Endothelial cell (in vitro differentiated cells): ENCODE measurements at regions not wholly inside any gene's neighbourhood (a gene's known extent, or its start where the extent isn't known, plus 50 kb on each side); places are given as distances from the start of the nearest gene placed in this dataset.

ENCODE experiments used
- DNase-seq: peaks from one replicate; pipeline ENCODE4 v3.0.0; 2021; ENCODE audit warnings: low spot score
- H3K27ac Mint-ChIP-seq: one replicate; pipeline ENCODE4 v1.8.0; 2021; ENCODE audit warnings: mixed read lengths, inconsistent platforms; ENCODE audit not compliant: unreplicated experiment
- H3K27me3 Mint-ChIP-seq: one replicate; pipeline ENCODE4 v1.8.0; 2021; ENCODE audit warnings: mild to moderate bottlenecking, moderate library complexity, mixed read lengths, inconsistent platforms; ENCODE audit not compliant: unreplicated experiment
- H3K36me3 Mint-ChIP-seq: one replicate; pipeline ENCODE4 v1.8.0; 2021; ENCODE audit warnings: mild to moderate bottlenecking, low read depth, mixed read lengths, inconsistent platforms; ENCODE audit not compliant: unreplicated experiment
- H3K4me1 Mint-ChIP-seq: one replicate; pipeline ENCODE4 v1.8.0; 2021; ENCODE audit warnings: mild to moderate bottlenecking, mixed read lengths, inconsistent platforms; ENCODE audit not compliant: unreplicated experiment
- H3K4me3 Mint-ChIP-seq: one replicate; pipeline ENCODE4 v1.8.0; 2021; ENCODE audit warnings: mild to moderate bottlenecking, mixed read lengths, inconsistent platforms; ENCODE audit not compliant: unreplicated experiment
- H3K9me3 Mint-ChIP-seq: one replicate; pipeline ENCODE4 v1.8.0; 2021; ENCODE audit warnings: mixed read lengths, inconsistent platforms; ENCODE audit not compliant: unreplicated experiment
- TF ChIP-seq, protein P1 (sequence below): fragments of 200-600 bp; sonication (generic); IDR thresholded peaks from one replicate; pipeline ENCODE4 v1.5.0; 2021; ENCODE audit warnings: antibody characterized with exemption; ENCODE audit not compliant: unreplicated experiment

DNA sequence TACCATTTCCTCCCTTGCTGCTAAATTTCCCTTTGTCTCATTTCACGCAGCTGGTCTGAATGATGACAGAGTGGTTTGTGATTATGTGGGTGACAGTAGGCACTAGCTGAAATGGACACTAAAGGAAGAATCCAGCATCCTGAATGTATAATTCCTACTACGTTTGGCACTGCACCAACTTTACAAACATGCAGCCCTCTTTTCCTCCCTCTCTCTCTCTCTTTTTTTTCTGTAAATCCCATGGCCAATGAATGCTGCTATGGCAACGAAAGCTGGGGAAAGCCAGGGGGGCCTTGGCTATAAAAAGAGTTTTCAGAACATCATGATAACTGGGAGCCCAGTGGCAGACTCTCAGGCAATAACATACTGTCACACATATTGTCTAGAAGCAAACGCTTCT, 367.2 kb upstream of the AGTR1 start:
- H3K27ac Mint-ChIP-seq = no peak overlapping the region
- peaks cover 2% of the 10 kb centered on the region for H3K27me3 Mint-ChIP-seq

DNA sequence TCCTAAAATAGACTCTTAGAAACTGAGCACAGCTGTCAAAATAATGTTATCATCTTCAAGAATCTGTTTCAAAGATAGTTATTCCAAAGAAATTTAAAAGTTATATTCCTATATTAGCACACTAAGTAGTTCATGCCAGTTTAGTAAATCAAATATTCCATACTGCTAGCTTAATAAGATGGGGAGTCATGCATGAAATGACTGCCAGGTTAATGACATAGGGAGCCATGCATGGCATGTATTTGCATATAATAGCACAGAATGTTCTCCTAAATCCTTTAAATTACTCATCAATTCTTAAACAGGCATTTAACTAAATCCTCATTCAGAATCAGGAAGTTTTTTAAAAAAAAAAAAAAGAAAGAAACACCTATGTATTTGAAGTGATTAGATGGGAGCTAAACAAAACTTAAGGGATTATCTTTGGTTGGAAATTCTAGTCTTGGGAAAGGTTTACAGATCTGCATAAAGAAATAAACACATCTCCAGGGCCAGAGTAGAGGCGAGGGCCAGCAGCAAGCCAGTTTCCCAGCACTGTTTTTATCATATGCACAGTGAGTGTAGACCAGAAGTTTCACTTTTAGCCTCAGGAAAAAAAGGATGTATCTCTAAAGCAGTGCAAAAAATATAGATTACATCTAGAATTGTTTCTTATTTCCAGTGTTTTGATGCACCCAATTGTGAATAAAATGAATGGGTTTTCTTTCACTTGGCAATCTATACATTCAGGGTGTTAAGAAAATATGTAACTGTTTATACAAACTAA, 366.4 kb upstream of the AGTR1 start:
- no peak overlapping the region for H3K27ac Mint-ChIP-seq
- TF ChIP-seq, protein P1, sequence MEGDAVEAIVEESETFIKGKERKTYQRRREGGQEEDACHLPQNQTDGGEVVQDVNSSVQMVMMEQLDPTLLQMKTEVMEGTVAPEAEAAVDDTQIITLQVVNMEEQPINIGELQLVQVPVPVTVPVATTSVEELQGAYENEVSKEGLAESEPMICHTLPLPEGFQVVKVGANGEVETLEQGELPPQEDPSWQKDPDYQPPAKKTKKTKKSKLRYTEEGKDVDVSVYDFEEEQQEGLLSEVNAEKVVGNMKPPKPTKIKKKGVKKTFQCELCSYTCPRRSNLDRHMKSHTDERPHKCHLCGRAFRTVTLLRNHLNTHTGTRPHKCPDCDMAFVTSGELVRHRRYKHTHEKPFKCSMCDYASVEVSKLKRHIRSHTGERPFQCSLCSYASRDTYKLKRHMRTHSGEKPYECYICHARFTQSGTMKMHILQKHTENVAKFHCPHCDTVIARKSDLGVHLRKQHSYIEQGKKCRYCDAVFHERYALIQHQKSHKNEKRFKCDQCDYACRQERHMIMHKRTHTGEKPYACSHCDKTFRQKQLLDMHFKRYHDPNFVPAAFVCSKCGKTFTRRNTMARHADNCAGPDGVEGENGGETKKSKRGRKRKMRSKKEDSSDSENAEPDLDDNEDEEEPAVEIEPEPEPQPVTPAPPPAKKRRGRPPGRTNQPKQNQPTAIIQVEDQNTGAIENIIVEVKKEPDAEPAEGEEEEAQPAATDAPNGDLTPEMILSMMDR = no peak
- H3K9me3 Mint-ChIP-seq = no peaks in the 10 kb centered on the region
- H3K4me3 Mint-ChIP-seq = no peak overlapping the region
- H3K27me3 Mint-ChIP-seq = peaks cover 2% of the 10 kb centered on the region
- H3K36me3 Mint-ChIP-seq = no peaks in the 10 kb centered on the region
- no peak for DNase-seq
- H3K4me1 Mint-ChIP-seq = peaks cover 17% of the 10 kb centered on the region

More for the DNA sequence above, 367.2 kb upstream of the AGTR1 start:
- H3K9me3 Mint-ChIP-seq = no peaks in the 10 kb centered on the region
- TF ChIP-seq, protein P1 = no peak
- peaks cover 17% of the 10 kb centered on the region for H3K4me1 Mint-ChIP-seq
- no peaks in the 10 kb centered on the region for H3K36me3 Mint-ChIP-seq
- H3K4me3 Mint-ChIP-seq = no peak overlapping the region
- DNase-seq = no peak

DNA sequence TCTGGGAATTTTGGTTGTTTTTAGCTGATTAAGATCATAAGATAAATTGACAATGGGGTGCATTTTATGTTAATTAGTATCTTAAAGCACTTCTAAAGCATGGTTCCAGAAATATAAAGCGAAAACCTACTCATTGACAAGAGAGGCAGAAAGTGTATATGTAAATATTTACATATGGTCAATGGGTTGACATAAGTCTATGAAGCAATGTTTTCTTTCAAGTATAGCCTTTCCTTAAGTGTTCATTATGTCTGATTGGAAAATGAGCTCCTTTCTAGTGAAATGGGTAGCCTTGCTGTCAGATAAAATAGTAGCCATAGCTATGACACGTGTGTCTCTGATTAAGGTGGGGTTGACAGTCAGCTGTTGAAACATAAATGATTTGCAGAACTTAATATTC, 365.2 kb upstream of the AGTR1 start:
- H3K9me3 Mint-ChIP-seq = no peaks in the 10 kb centered on the region
- no peak for DNase-seq
- no peaks in the 10 kb centered on the region for H3K36me3 Mint-ChIP-seq
- peaks cover 17% of the 10 kb centered on the region for H3K4me1 Mint-ChIP-seq
- TF ChIP-seq, protein P1 = no peak
- H3K4me3 Mint-ChIP-seq = no peak overlapping the region
- no peak overlapping the region for H3K27ac Mint-ChIP-seq
- H3K27me3 Mint-ChIP-seq = peaks cover 2% of the 10 kb centered on the region

DNA sequence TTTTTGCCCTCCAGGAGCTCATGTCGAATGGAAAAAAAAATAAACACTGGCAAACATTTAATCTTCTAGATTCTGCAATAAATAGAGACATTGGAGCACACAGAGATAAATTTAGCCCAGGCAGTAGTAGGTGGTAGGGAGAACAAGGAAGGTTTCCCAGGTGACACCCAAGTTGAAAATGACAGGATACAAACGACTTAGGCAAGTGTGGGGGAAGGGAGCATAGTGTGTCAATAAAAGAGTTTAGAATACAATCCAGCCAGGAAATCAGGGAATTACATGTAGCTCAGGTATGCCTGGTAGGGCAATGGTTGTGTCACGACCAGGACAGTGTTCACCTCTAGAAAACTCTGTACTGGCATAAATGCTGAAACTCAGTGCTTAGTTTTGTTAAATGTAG, 364.6 kb upstream of the AGTR1 start:
- H3K36me3 Mint-ChIP-seq = no peaks in the 10 kb centered on the region
- H3K27me3 Mint-ChIP-seq = peaks cover 2% of the 10 kb centered on the region
- no peak overlapping the region for H3K4me3 Mint-ChIP-seq
- TF ChIP-seq, protein P1 = no peak
- H3K27ac Mint-ChIP-seq = no peak overlapping the region
- no peak for DNase-seq
- no peaks in the 10 kb centered on the region for H3K9me3 Mint-ChIP-seq
- H3K4me1 Mint-ChIP-seq = peaks cover 17% of the 10 kb centered on the region

DNA sequence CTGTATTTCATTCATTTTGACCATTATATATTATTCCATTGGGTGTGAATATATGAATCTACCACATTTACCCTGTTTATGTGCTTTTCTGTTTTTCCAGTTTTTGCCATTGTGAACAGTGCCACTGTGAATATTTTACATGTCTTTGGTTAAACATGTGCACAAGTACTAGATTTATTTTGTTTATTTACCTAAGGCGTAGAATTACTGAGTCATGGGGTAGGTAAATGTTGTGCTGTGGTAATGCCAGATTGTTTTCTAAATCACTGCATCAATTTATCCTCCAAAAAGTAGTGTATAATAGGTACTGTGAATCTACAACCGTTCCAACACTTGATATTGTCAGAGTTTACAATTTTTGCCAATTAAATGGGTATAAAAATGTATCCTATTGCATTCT, 362.1 kb upstream of the AGTR1 start:
- TF ChIP-seq, protein P1 = no peak
- DNase-seq = no peak
- Mint-ChIP-seq H3K36me3 (no peaks in the 10 kb centered on the region), H3K4me1 (peaks cover 6% of the 10 kb centered on the region), H3K27me3 (no peaks in the 10 kb centered on the region), H3K9me3 (no peaks in the 10 kb centered on the region), H3K4me3 (no peak overlapping the region), H3K27ac (no peak overlapping the region)
